ENCODE measurements at regions not wholly inside any gene's neighbourhood (a gene's known extent, or its start where the extent isn't known, plus 50 kb on each side); places are given as distances from the start of the nearest gene placed in this dataset.

DNA sequence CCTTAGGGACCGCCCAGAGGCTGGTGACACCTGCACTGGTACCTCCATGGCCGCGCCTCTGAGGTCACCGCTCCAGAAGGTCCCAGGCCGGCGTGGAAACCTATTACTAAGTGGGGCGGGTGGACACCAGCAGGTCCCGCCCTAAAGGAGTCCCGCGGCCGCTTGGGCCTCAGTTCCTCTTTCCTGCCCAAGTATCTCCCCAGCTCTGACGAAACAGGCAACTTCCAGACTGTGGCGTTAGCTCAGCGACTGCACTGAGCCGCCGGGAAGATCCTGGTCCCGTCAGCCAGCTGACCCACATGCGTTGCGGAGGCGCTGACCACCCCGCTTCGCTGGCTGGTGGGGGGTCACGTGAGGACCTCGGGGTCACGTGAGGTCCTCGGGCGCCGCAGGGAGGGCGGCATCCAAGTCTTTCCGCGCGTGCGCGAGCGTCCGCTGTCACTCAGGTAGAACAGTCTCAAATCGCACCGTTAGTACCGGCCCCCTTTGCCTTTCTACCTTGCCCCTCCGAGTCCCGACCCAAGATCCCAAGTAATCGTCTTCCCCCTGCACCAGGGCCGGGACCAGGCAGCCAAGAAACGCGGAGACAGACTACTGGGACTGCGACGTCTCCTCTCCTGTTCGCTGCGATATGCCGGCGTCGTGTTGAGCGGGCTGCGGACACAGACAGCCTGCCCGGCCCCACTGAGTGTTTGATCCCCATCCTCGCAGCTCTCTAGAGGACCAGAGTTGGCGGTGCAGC lies 53.7 kb upstream of the KDM4C start:
- DNase-seq: peak; percentile 92

DNA sequence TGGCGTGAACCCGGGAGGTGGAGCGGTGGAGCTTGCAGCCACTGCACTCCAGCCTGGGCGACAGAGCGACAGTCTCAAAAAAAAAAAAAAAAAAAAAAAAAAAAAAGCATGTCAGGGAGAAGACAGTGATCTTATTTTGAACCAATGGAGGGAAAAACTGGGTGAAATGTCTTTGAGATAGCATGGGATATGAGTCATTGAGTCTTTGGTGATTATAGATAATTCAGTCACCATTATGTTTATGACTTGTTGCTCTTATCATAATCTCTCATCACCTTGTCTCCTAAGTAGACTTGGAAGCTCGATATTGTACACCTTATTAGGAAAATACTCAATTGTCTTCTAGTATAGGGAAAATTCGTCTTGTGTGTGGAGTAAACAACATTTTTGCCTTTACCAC lies 55.1 kb upstream of the KDM4C start:
- no peak for DNase-seq

DNA sequence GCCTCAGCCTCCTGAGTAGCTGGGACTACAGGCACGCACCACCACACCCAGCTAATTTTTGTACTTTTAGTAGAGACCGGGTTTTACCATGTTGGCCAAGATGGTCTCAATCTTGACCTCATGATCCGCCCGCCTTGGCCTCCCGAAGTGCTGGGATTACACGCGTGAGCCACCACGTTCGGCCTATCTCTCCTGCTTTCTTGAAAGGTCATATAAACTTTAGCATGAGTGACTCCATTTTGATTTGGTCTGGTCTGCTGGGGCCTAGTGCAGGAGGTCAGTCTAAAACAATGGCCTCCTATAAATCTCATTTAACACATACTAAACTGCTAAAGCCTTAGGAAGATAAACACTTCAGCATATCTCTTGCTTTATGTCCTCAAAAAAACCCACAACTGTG lies 50.6 kb upstream of the GLDC start:
- no peak for DNase-seq

GRCh38 chr9:6695121-6695814 lies 49.7 kb upstream of the GLDC start:
- DNase-seq: no peak
